ENCODE measurements at regions not wholly inside any gene's neighbourhood (a gene's known extent, or its start where the extent isn't known, plus 50 kb on each side); places are given as distances from the start of the nearest gene placed in this dataset.
"Not testable (repeated sequence)": the region's sequence is repeated elsewhere in the genome, so short reads cannot be mapped to it uniquely, and the experiment has no call there.

GRCh38 chr3:68676136-68676535 is 256.2 kb downstream of the TAFA4 start:
- DNase-seq (ENCODE audit: low spot score): no peak

DNA sequence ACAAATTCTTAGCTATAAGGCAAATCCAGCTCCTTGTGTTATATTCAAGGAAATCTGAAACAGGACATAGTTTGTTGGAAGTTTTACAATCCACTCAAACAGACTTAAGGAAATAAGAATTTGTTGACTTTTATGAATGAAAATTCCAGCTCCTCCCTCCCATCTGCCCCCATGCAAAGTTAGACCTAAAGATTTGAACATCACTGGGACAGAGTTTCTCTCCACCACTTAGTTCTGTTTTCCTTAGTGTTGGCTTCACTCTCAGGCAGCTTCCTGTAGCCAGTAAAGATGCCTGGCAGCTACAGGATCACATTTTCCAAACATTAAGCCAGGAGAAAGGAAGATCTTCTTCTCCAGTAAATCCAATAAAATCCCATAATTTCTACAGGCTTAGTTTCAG is 265.0 kb downstream of the TAFA4 start:
- DNase-seq (ENCODE audit: low spot score): no peak

GRCh38 chr3:68666429-68667136 is 265.8 kb downstream of the TAFA4 start:
- peak; percentile 31 for DNase-seq (ENCODE audit: low spot score)

GRCh38 chr3:68664276-68664675 is 268.1 kb downstream of the TAFA4 start:
- no peak for DNase-seq (ENCODE audit: low spot score)

DNA sequence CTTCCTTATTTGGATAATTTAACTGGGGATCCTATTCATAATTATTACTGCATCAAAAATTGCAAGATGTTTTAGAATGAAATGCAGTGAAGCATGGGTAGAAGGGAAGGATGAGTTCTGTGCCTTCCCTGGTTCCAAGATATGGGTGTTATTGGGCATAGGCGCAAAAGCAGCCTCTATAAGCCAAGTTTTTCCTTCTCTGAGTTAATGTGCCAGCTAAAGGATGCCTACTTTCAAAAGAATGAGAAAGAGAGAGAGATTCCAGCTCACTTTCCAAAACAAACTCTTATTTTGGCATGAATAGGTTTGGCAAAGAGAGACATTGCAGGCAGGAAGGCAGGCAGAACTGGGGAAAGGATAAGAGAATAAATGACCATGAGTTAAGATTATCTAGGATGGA is 270.2 kb downstream of the TAFA4 start:
- DNase-seq (ENCODE audit: low spot score): no peak

DNA sequence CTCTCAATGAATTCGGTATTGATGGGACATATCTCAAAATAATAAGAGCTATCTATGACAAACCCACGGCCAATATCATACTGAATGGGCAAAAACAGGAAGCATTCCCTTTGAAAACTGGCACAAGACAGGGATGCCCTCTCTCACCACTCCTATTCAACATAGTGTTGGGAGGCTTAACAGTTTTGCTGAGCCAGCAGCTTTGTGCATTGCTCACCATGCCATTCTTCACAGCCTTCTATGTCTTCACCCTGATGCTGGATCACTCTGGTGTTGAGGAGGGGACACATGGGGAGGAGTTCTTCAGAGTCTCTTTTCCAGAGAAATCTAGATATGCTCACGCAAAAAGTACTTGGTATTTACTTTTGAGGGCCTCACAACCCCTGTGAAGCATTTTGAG is 281.7 kb downstream of the TAFA4 start:
- not testable (repeated sequence) for DNase-seq (ENCODE audit: low spot score)

GRCh38 chr3:68648494-68648893 is 283.9 kb downstream of the TAFA4 start:
- no peak for DNase-seq (ENCODE audit: low spot score)

- no peak for DNase-seq (ENCODE audit: low spot score)
Observed at GRCh38 chr3:68631850-68632545, 300.3 kb downstream of the TAFA4 start.

DNA sequence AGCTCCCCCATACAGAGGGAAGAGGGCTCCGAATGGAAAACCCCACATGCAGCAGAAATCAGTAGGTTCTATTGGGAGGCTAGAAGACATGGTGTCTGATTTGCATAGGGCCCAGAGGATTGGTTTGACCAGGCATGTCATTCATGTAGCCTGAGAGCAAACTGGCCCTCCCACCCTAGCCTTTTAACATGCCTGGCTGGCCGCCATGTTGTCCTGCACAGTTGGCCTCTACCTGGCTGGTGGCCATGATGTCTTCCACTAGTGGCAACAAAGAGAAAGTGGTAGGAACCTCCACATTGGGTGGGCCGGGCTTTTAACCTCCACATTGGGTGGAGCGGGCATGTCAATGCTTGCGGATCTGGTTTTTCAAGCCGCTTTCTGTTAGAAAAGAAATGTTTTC is 312.1 kb downstream of the TAFA4 start:
- no peak for DNase-seq (ENCODE audit: low spot score)

- DNase-seq (ENCODE audit: low spot score): no peak
Observed at GRCh38 chr3:68614087-68614486, 318.3 kb downstream of the TAFA4 start.

DNA sequence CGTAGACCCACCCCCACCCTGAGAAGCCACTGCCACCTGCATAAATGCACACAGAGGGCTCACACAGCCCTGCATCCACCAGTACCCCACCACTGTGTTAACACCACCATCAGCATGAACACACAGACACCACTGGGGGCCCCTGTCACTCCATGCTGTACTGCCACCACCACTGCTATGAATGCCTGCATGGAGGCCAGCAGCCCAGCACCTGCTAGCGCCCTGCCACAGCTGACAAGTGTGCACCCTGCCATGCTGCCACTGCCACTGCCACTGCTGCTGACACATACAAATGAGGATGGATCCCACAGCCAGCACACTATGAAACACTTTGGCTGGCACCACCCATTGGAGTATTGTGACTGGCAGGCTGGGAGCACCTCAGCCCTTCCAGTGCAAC is 361.0 kb downstream of the TAFA4 start:
- no peak for DNase-seq (ENCODE audit: low spot score)

GRCh38 chr3:68560728-68561127 is 371.6 kb downstream of the TAFA4 start:
- DNase-seq (ENCODE audit: low spot score): no peak

- DNase-seq (ENCODE audit: low spot score): no peak
Observed at GRCh38 chr3:68535782-68536181, 396.6 kb downstream of the TAFA4 start.

DNA sequence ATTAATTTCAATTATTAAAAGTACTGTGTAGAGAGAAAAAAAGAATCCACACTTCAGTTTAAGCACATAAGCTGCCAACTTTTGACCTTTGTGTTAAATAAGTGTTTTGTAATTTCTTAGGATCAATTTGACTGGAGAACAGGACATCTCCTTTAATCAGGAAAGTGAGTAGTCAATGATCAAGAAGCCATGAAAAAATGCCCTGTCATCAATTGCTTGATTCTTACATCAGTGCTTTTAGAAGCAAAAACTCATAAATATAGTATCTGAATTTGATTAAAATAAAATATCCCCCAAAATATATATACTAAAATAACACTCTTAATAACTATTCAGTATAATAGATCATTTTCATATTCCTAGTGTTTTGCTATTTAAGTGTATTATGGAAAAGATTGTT is 409.0 kb downstream of the TAFA4 start:
- DNase-seq (ENCODE audit: low spot score): no peak

DNA sequence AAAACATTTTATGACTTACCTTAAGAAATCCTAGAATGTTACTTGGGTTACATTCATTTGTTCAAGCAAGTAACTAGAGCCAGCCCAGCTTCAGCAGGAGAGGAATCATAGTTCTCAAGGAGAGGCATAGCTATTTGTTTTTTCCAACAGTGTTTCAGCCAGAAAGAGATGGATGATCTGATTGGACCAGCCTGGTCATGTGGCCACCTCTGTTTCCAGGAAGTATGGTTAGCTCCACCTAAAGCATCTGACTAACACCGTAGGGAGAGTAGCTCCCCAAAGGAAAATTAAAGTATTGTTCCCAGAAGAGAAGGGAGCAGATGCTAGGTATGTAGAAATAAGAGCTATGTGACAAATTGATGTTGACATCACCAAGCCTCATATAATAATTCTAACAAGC is 417.1 kb downstream of the TAFA4 start:
- DNase-seq (ENCODE audit: low spot score): no peak

DNA sequence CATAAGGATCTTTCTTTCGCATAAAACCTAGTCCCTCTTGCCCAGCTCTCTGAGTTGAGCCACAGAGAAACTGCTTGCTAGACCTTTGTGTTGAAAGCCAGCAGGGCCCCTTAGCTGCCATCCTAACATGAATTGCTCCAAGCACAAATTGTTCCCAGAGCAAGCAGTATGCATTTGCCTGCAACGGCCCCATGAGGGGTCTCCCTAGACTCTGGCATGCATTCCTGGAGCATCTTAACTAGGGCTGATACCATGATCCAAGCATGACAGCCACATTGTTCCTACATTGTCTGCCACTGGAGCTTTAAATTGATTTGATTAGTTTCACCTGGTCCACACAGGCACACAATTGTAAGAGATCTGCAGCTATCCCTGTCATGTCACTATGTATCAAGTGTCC is 428.1 kb downstream of the TAFA4 start:
- DNase-seq (ENCODE audit: low spot score): no peak

DNA sequence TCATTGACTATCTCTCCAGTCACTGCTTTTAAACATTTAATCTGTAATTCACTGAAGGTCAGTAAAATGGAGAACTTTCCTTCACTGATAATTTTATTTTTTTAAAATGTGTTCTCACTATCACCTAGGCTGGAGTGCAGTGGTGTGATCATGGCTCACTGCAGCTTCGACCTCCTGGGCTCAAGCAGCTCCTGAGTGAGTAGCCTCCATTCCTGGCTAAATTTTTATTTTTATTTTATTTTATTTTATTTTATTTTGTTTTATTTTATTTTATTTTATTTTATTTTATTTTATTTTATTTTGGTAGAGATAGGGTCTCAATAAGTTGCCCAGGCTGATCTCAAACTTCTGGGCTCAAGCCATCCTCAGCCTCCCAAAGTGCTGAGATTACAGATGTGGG is 446.5 kb downstream of the TAFA4 start:
- not testable (repeated sequence) for DNase-seq (ENCODE audit: low spot score)

GRCh38 chr3:68485051-68485450 is 447.3 kb downstream of the TAFA4 start:
- no peak for DNase-seq (ENCODE audit: low spot score)

DNA sequence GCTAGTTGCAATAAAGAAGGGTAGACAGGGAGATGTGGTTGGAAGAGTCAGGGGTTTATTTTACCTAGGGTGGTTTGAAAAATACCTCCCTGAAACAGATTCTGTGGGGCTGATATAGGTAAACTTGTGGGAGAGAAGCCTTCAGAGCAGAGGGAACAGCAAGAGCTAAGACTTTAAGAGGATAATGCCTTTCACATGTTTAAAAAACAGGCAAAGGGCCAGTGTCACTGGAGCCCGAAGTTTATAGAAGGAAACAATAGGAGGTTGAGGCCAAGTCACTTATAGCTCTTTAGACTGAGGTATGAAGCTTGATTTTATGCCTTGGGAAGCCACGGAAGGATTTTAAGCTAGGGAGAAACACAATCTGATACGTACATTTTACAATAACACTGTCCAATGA is 448.7 kb downstream of the TAFA4 start:
- no peak for DNase-seq (ENCODE audit: low spot score)

- DNase-seq (ENCODE audit: low spot score): no peak
Observed at GRCh38 chr3:68483041-68483440, 449.3 kb downstream of the TAFA4 start.

DNA sequence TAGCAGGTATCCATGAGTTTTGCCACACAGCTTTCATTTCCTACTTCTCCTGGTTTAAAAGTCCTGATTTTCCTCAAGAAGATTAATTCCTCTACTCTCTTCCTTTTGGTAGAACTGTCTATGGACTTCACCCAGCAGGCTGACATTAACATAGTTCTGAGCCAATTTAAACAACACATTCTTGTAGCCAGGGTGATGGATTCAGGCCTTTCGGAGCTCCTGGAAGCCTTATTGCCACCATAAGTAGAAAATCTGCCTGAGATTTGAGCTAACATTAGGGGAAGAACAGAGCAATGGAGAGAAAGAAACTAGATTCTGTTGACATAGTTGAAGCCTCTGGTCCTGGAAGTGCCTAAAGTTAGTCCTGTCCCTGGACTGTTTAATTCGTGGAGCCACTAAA is 449.8 kb downstream of the TAFA4 start:
- DNase-seq (ENCODE audit: low spot score): no peak

- DNase-seq (ENCODE audit: low spot score): no peak
Observed at GRCh38 chr3:68479779-68480178, 452.6 kb downstream of the TAFA4 start.

GRCh38 chr3:68468695-68469375 is 463.5 kb downstream of the TAFA4 start:
- no peak for DNase-seq (ENCODE audit: low spot score)
